GM23338 (cell line): ENCODE measurements at regions not wholly inside any gene's neighbourhood (a gene's known extent, or its start where the extent isn't known, plus 50 kb on each side); places are given as distances from the start of the nearest gene placed in this dataset.

Experiments used
- ATAC-seq: fragments of 200-7000 bp; cut with Tn5 transposase; 3 replicates; pipeline ENCODE4 v1.9.1; 2020
- DNase-seq: peaks from one replicate; pipeline ENCODE4 v3.0.0-alpha.2; 2015; ENCODE audit warnings: low spot score
- H2AFZ ChIP-seq: fragments of 200-600 bp; sonication (generic); 2 replicates; pipeline ENCODE4 v1.8.0; 2016; ENCODE audit warnings: antibody characterized with exemption, mild to moderate bottlenecking, moderate library complexity
- H3F3A ChIP-seq: fragments of 200-600 bp; sonication (generic); replicated peaks from 2 replicates; pipeline ENCODE4 v1.8.0; 2017; ENCODE audit warnings: antibody characterized with exemption, mixed run types, low read depth
- H3K27ac ChIP-seq: fragments of 200-600 bp; sonication (generic); 2 replicates; pipeline ENCODE4 v1.6.1; 2016; ENCODE audit warnings: low read depth
- H3K27me3 ChIP-seq: fragments of 200-600 bp; sonication (generic); 2 replicates; pipeline ENCODE4 v1.8.0; 2016; ENCODE audit warnings: mild to moderate bottlenecking, mixed run types, moderate library complexity; ENCODE audit not compliant: insufficient read depth
- H3K36me3 ChIP-seq: fragments of 200-600 bp; sonication (generic); 2 replicates; pipeline ENCODE4 v1.8.0; 2016; ENCODE audit warnings: mild to moderate bottlenecking; ENCODE audit not compliant: insufficient read depth
- H3K4me1 ChIP-seq: fragments of 200-600 bp; sonication (generic); 2 replicates; pipeline ENCODE4 v1.8.0; 2016; ENCODE audit warnings: mild to moderate bottlenecking, moderate library complexity; ENCODE audit not compliant: insufficient read depth
- H3K4me2 ChIP-seq: fragments of 200-600 bp; sonication (generic); 2 replicates; pipeline ENCODE4 v1.7.1; 2017; ENCODE audit warnings: mixed run types
- H3K4me3 ChIP-seq: fragments of 200-600 bp; sonication (generic); 2 replicates; pipeline ENCODE4 v1.6.1; 2016; ENCODE audit warnings: mixed run types
- H3K79me2 ChIP-seq: fragments of 200-600 bp; sonication (generic); replicated peaks from 2 replicates; pipeline ENCODE4 v1.8.0; 2017; ENCODE audit warnings: mild to moderate bottlenecking; ENCODE audit not compliant: insufficient read depth
- H3K9me2 ChIP-seq: fragments of 200-600 bp; sonication (generic); 2 replicates; pipeline ENCODE4 v1.8.0; 2017; ENCODE audit not compliant: insufficient read depth
- H4K20me1 ChIP-seq: fragments of 200-600 bp; sonication (generic); replicated peaks from 2 replicates; pipeline ENCODE4 v1.8.0; 2017; ENCODE audit warnings: mild to moderate bottlenecking; ENCODE audit not compliant: insufficient read depth
- H3K27ac Mint-ChIP-seq: 2 replicates; pipeline ENCODE4 v1.8.0; 2020; ENCODE audit warnings: inconsistent platforms, mild to moderate bottlenecking, moderate library complexity, mixed read lengths
- H3K27me3 Mint-ChIP-seq: 3 replicates; pipeline ENCODE4 v1.8.0; 2022; ENCODE audit warnings: low read depth, mild to moderate bottlenecking, moderate library complexity, mixed read lengths, inconsistent platforms; ENCODE audit not compliant: insufficient read depth, poor library complexity
- H3K36me3 Mint-ChIP-seq: 3 replicates; pipeline ENCODE4 v1.8.0; 2021; ENCODE audit warnings: low read depth, mild to moderate bottlenecking, inconsistent platforms, moderate library complexity, mixed read lengths
- H3K4me1 Mint-ChIP-seq: 3 replicates; pipeline ENCODE4 v1.8.0; 2020; ENCODE audit warnings: mild to moderate bottlenecking, inconsistent platforms, mixed read lengths
- H3K4me3 Mint-ChIP-seq: 3 replicates; pipeline ENCODE4 v1.8.0; 2021; ENCODE audit warnings: moderate library complexity, mild to moderate bottlenecking, inconsistent platforms, mixed read lengths
- H3K9me3 Mint-ChIP-seq: 3 replicates; pipeline ENCODE4 v1.8.0; 2020; ENCODE audit warnings: moderate library complexity, mild to moderate bottlenecking, inconsistent platforms, mixed read lengths
- CREB1 ChIP-seq: fragments of 250-450 bp; sonication (Bioruptor Pico); IDR thresholded peaks from 2 replicates; pipeline ENCODE4 v1.5.0; 2020; ENCODE audit warnings: low read depth, mild to moderate bottlenecking, moderate library complexity
- CTCF ChIP-seq, 2 experiments: fragments of 200-600 bp in 1 of 2; sonication (generic) in 1 of 2; conservative IDR thresholded peaks; 2 replicates each; pipeline versions ENCODE4 v1.5.1 to v1.6.1; 2016 to 2017; ENCODE audit warnings: antibody characterized with exemption in 2 of 2, low read depth in 2 of 2, mild to moderate bottlenecking in 2 of 2, moderate library complexity in 1 of 2
- EZH2 ChIP-seq: fragments of 200-600 bp; sonication (generic); IDR thresholded peaks from one replicate; pipeline ENCODE4 v1.8.0; 2017; ENCODE audit warnings: antibody characterized with exemption, mild to moderate bottlenecking, low read depth; ENCODE audit not compliant: unreplicated experiment
- EZH2phosphoT487 ChIP-seq: fragments of 200-600 bp; sonication (generic); IDR thresholded peaks from one replicate; pipeline ENCODE4 v1.8.1; 2018; ENCODE audit warnings: antibody characterized with exemption; ENCODE audit not compliant: unreplicated experiment
- JUNB ChIP-seq: IDR thresholded peaks from one replicate; pipeline ENCODE4 v1.6.1; 2016; ENCODE audit warnings: antibody characterized with exemption; ENCODE audit not compliant: unreplicated experiment
- NANOG ChIP-seq: IDR thresholded peaks from 2 replicates; pipeline ENCODE4 v1.6.1; 2016; ENCODE audit warnings: antibody characterized with exemption, borderline replicate concordance
- POLR2AphosphoS5 ChIP-seq: IDR thresholded peaks from 2 replicates; pipeline ENCODE4 v1.6.1; 2016; ENCODE audit warnings: antibody characterized with exemption, low read depth
- STAT1 ChIP-seq: IDR thresholded peaks from one replicate; pipeline ENCODE4 v1.6.1; 2016; ENCODE audit warnings: antibody characterized with exemption; ENCODE audit not compliant: unreplicated experiment
- ZNF114 ChIP-seq: fragments of 250-450 bp; sonication (Bioruptor Pico); IDR thresholded peaks from 2 replicates; pipeline ENCODE4 v1.5.0; 2020; ENCODE audit warnings: mild to moderate bottlenecking, moderate library complexity
- ZNF331 ChIP-seq: fragments of 250-450 bp; sonication (Bioruptor Pico); IDR thresholded peaks from 2 replicates; pipeline ENCODE4 v1.5.0; 2020; ENCODE audit warnings: low read depth, mild to moderate bottlenecking, moderate library complexity
- ZNF462 ChIP-seq: fragments of 250-450 bp; sonication (Bioruptor Pico); IDR thresholded peaks from 2 replicates; pipeline ENCODE4 v1.5.0; 2020; ENCODE audit warnings: mild to moderate bottlenecking, moderate library complexity
- TF ChIP-seq, protein P1 (sequence below): IDR thresholded peaks from 2 replicates; pipeline ENCODE4 v1.6.1; 2016; ENCODE audit warnings: antibody characterized with exemption
- TF ChIP-seq, protein P2 (sequence below): IDR thresholded peaks from one replicate; pipeline ENCODE4 v1.6.1; 2018; ENCODE audit warnings: antibody characterized with exemption; ENCODE audit not compliant: unreplicated experiment

GRCh38 chr5:82595113-82595512, 317.0 kb upstream of the RPS23 start:
- Histone ChIP-seq H3K4me1 (peaks cover 20% of the 10 kb centered on the region), H4K20me1 (no peaks in the 10 kb centered on the region), H3F3A (no peaks in the 10 kb centered on the region), H3K36me3 (peaks cover under 1% of the 10 kb centered on the region; the same call in 1 of the 2 replicates), H3K27ac (no peak overlapping the region), H3K9me2 (no peaks in the 10 kb centered on the region; the same call in 1 of the 2 replicates), H3K4me2 (no peak overlapping the region), H2AFZ (no peak overlapping the region), H3K4me3 (no peak overlapping the region), H3K79me2 (no peaks in the 10 kb centered on the region), H3K27me3 (no peaks in the 10 kb centered on the region)
- TF ChIP-seq ZNF331 (CRISPR knock-in tag) (no peak), POLR2AphosphoS5 (no peak), JUNB (no peak), ZNF462 (CRISPR knock-in tag) (no peak), CTCF (conservative IDR thresholded peaks at IDR 0.05; ENCODE audit: low read depth in 2 of 2) (no peak), EZH2 (no peak), STAT1 (no peak), CREB1 (CRISPR knock-in tag) (no peak), EZH2phosphoT487 (no peak), NANOG (no peak), ZNF114 (CRISPR knock-in tag) (no peak)
- TF ChIP-seq, protein P1, sequence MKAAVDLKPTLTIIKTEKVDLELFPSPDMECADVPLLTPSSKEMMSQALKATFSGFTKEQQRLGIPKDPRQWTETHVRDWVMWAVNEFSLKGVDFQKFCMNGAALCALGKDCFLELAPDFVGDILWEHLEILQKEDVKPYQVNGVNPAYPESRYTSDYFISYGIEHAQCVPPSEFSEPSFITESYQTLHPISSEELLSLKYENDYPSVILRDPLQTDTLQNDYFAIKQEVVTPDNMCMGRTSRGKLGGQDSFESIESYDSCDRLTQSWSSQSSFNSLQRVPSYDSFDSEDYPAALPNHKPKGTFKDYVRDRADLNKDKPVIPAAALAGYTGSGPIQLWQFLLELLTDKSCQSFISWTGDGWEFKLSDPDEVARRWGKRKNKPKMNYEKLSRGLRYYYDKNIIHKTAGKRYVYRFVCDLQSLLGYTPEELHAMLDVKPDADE, result no peak
- TF ChIP-seq, protein P2, sequence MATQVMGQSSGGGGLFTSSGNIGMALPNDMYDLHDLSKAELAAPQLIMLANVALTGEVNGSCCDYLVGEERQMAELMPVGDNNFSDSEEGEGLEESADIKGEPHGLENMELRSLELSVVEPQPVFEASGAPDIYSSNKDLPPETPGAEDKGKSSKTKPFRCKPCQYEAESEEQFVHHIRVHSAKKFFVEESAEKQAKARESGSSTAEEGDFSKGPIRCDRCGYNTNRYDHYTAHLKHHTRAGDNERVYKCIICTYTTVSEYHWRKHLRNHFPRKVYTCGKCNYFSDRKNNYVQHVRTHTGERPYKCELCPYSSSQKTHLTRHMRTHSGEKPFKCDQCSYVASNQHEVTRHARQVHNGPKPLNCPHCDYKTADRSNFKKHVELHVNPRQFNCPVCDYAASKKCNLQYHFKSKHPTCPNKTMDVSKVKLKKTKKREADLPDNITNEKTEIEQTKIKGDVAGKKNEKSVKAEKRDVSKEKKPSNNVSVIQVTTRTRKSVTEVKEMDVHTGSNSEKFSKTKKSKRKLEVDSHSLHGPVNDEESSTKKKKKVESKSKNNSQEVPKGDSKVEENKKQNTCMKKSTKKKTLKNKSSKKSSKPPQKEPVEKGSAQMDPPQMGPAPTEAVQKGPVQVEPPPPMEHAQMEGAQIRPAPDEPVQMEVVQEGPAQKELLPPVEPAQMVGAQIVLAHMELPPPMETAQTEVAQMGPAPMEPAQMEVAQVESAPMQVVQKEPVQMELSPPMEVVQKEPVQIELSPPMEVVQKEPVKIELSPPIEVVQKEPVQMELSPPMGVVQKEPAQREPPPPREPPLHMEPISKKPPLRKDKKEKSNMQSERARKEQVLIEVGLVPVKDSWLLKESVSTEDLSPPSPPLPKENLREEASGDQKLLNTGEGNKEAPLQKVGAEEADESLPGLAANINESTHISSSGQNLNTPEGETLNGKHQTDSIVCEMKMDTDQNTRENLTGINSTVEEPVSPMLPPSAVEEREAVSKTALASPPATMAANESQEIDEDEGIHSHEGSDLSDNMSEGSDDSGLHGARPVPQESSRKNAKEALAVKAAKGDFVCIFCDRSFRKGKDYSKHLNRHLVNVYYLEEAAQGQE, result no peak
- peaks cover 15% of the 10 kb centered on the region for H3K9me3 Mint-ChIP-seq
- no peak overlapping the region for H3K27ac Mint-ChIP-seq
- peaks cover 14% of the 10 kb centered on the region for H3K36me3 Mint-ChIP-seq
- peaks cover 36% of the 10 kb centered on the region for H3K4me1 Mint-ChIP-seq
- H3K4me3 Mint-ChIP-seq, result no peak overlapping the region
- ATAC-seq, result peak; percentile 28; the same call in 2 of the 3 replicates
- DNase-seq, result peak; percentile 46
- H3K27me3 Mint-ChIP-seq, result peaks cover 3% of the 10 kb centered on the region
